LHCN-M2 (cell line): ENCODE measurements at regions not wholly inside any gene's neighbourhood (a gene's known extent, or its start where the extent isn't known, plus 50 kb on each side); places are given as distances from the start of the nearest gene placed in this dataset.

Experiments used
- DNase-seq: peaks from one replicate; pipeline ENCODE4 v3.0.0-alpha.2; 2012; ENCODE audit warnings: low read depth

- DNase-seq: peak; percentile 94
These were observed 136.6 kb upstream of the TNC start for GRCh38 chr9:115254287-115255180.

DNA sequence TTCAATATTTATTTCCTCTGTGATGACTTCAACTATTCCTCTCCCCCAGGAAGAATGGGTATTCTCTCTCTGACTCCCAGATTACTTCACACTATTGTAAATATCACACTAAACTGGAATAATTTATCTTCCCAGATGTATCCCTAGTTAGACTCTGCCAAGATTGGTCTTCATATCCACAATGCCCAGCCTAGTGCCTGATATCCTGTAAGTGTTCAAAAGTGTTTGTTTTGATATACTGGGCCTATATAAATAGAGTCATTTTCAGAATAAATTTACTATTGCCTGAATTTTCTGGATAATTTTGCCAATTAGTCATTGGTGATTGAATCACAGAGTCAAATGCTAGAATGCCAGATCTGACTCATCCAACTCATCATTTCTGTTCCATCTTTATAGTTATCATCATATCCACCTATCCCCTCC lies 143.7 kb upstream of the TNC start:
- DNase-seq: peak; percentile 68

DNA sequence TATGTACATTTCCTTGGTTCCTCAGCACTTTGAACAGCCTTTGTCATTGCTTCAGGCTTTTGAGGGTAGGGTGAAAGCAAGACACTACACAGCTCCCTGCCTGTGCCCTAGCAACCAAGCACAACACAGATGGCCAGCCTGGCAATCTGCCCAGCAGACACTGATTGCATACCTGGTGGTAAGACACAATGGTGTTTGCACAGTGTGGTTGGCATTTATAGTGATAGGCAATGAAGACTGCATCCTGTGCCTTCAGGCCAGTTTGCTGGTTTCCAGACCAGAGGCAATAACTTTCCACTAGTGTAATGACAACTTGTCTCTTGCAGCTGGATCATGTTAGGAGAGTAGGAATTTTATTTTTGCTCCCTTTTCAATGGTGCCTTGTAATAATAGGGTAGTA lies 144.5 kb upstream of the TNC start:
- peak; percentile 92 for DNase-seq

DNA sequence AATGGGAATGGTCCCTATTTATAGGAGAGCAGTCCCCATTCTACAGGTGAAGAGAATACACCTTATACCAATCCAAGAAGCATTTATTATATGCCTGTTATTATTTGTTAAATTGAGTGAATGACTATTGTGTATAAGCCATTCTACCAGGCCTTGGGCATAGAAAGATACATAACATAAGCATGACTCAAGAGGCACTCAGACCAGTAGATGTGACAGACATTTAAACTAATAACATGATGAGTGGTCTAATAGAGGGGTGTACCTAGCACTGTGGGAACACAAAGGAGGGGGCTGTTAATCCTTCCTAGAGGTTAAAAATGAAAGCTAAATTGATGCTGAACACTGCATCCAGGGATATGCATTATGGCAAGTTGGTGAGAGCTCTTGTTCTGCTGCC lies 145.0 kb upstream of the TNC start:
- DNase-seq: peak; percentile 32

- DNase-seq: peak; percentile 59
These were observed 145.6 kb upstream of the TNC start for GRCh38 chr9:115263371-115264075.

GRCh38 chr9:115264313-115264712 lies 146.4 kb upstream of the TNC start:
- DNase-seq: peak; percentile 45

DNA sequence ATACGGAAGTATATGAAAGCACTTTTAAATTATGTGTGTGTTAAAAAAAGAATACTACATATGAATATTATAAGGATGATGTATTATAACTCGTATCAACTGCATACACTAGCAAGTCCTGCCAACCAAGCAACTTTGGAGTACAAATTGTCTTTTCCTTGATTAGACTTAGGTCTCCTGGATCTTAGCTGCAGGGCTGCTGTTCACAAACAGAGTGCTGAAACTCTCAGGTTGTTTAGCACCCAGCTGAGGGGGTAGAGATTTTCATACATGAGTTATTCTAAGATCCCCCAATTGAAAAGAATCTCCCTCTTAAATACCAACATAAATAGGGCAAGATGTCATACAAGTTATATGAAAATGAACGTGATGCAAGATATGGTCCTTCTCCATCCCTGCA lies 149.8 kb upstream of the TNC start:
- DNase-seq: peak; percentile 39

DNA sequence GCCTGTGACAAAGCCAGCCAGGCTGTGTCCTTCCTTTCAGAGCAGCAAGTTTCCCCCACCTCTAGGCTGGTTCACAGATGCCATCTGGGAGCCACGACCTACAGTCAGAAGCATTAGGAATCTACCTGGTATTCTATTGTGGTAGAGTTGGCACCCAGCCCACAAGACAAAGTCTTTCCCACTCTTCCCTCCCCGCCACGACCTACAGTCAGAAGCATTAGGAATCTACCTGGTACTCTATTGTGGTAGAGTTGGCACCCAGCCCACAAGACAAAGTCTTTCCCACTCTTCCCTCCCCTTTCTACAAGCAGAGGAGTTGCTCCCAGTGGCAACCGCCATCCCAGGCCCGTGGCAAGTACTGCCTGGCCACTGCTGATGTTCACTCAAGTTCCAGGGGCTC lies 157.8 kb upstream of the TNC start:
- DNase-seq: no peak

- DNase-seq: peak; percentile 47
These were observed 158.7 kb upstream of the TNC start for GRCh38 chr9:115276621-115277020.

DNA sequence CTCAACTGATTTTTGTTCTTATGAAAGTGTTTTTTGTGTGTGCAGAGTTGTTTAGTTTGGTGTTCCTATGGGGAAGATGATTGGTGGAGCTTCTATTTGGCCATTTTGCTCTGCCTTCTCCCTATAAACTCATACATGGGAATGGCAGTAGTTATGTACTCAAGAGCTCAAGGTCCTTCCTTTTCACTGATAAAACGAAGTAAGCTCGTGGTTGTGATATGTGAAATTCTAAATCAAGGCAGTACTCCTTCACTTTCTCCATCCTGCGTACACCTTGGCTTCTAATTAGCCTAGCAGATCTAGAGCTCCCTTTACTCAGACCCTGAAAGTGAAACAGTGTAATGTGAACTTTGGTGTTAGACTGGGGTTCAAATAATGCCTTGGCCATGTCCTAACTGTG lies 159.3 kb upstream of the TNC start:
- DNase-seq: no peak

DNA sequence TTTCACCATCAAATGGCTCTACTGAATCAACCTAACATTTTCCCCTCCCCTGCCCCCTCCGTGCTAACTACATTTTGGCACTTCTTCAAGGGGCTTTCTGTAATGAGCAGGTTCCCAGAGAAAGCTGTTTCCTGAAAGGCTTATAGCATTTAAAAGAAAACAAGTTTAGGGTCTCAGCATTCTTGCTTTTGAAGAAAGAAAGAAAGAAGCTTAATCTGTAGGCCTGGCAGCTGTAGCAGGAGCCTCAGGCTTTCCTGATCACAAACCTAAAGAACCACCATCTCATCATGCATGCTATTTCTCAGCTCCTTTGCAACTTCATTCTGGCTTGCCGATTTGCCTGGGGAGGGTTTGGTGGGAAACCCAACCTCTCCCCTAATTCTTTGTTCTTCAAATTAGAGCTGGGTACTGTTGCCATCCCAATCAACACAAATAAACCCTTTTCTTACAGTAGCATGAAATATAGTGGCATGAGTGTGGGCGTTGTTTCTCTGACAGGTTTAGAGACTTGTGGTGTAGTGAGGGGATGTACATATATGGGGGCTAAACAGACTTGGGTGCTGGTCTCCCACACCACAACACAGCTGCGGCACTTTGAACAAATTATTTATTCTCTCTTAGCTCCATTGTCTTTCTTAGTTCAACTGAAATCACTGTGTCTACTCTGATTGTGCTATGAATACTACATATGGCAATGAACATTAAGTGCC lies 160.5 kb upstream of the TNC start:
- no peak for DNase-seq

GRCh38 chr9:115283395-115283794 lies 165.4 kb upstream of the TNC start:
- DNase-seq: no peak

- DNase-seq: no peak
These were observed 167.9 kb upstream of the TNC start for GRCh38 chr9:115285836-115286235.

- no peak for DNase-seq
These were observed 168.5 kb upstream of the TNC start for GRCh38 chr9:115286411-115286810.

DNA sequence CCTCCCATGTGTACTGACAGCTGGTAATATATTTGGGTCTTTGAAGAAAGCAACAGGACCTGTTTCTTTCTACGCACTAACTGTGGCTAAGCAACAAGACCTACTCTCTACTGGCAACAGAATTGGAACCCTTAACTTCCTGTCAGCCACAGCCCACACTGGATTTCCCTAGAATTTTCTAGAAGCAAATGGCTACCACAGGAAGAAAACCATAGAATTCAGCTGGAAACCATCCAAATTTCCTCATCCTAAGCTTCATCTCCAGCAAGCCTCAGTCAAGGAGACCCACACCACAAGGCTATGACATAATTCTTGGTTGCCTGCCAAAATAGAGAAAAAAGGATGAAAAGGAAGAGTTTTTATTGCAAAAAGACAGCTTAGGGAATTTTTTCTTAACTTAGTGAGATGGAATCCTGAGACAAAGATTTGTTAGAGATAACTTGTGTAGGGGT lies 171.8 kb upstream of the TNC start:
- peak; percentile 59 for DNase-seq

DNA sequence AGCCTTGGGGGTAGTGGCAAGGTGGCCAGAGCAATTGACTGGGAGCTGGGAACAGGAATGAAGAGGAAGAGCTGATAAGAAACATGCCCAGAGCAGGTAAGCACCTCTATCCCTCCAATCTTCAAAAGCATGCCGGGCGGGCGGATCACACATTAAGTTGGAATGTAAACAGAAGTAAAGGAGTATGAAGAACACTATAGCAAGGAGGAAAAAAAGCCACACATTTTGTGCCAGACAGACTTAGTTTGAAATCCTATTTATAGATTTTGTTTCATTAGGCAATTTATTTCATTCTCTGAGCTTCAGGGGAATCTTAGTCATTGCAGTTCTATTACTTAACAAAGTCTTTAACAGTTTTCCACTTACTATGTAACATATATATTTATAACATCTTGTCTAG lies 173.9 kb upstream of the TNC start:
- no peak for DNase-seq

DNA sequence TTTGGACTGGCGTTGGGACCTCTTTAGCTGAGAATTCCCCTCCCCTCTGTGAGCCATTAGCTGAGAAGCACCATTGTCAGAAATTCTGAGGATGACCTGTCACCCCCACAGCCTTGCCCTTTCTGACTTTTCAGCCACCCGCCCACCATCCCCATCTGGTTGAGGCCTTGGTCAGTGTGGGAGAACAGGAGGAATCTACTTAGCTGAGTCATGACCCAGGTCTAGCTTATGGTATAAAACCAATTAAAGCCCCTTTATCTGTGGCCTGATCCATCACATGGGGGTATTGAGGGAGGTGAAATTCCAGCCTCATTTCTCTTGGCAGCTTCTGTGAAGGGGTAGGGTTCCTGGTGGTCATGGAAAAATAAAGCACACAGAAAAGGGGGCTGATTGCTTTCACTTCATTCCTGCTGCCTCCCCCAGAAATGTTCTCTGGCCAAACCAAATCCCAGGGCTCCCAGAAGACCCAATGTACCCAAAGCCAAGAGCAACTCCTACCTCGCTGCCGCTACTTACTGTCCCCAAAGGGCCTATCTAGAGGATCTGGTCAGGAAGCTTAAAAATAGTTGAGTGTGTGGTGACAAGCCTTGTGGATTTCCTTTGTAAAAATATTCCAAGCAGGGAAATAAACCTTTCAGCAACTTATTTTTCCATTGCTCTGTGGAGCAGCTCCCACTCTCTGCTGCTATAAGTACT lies 174.8 kb upstream of the TNC start:
- DNase-seq: no peak

GRCh38 chr9:115295734-115296133 lies 177.8 kb upstream of the TNC start:
- DNase-seq: no peak

- no peak for DNase-seq
These were observed 179.0 kb upstream of the TNC start for GRCh38 chr9:115296831-115297565.

GRCh38 chr9:115300116-115300515 lies 182.2 kb upstream of the TNC start:
- no peak for DNase-seq

GRCh38 chr9:115300874-115301273 lies 182.9 kb upstream of the TNC start:
- DNase-seq: no peak
